ENCODE measurements at regions not wholly inside any gene's neighbourhood (a gene's known extent, or its start where the extent isn't known, plus 50 kb on each side); places are given as distances from the start of the nearest gene placed in this dataset.

DNA sequence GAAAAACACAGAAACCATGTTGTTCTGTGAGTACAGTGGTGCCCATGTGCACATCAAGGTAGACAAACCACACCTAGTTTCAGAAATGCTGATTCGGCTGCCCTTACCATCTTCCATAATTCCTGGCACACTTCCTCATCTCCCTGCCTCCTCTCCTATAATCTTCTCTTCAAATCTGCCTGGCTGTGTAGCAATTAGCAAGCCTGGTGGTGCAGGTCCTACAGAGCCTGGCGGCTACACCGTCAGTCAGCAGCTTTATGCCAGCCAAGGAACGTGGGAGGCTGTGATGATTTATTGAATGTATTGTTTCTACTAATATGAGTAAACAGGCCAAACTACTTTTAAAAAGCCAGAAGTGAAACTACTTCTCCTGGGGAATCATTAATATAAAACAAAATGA, 106.8 kb downstream of the SEMA6D start:
- intact Hi-C loops (cut with DNase I) = no loop called here
- no peak for DNase-seq (ENCODE audit: low spot score)

DNA sequence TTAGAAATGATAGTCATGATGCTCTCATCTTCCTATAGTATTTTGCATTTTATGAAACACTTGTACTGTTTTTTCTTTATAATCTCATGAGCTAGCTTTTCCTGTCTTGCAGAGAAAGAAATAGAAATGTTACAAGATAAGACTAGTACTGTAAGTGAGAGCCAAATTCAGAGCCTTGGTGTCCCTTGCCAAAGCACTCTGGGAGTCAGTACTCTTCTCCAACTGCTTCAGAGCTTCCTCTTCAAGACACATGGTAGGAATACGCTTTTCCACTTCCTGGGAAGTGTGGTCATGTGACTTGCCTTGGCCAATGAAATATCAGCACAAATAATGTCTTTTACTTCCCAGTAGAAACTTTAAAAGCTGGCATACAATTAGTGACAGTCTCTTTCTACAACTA, 112.4 kb downstream of the SEMA6D start:
- intact Hi-C loops (cut with DNase I) = no loop called here
- no peak for DNase-seq (ENCODE audit: low spot score)

DNA sequence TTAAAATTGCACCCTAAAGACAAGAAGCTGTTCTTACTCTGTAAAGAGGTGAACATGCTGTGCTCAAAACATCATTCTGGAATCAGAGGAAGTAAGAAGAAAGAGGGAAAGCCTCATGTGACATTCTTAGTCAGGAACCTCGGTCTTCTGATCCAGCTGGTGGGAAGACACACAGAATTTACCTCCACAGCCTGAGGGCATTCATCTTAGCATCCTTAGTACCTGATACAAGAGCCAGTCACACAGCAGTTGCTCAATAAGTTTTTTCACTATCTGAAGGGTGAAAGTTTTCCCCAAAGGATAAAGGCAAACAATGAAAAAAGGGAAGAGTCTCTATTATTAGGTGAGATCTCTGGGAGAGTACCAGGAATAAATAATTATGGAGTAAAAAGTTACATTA, 116.8 kb downstream of the SEMA6D start:
- DNase-seq (ENCODE audit: low spot score) = no peak
- intact Hi-C loops (cut with DNase I) = no loop called here

DNA sequence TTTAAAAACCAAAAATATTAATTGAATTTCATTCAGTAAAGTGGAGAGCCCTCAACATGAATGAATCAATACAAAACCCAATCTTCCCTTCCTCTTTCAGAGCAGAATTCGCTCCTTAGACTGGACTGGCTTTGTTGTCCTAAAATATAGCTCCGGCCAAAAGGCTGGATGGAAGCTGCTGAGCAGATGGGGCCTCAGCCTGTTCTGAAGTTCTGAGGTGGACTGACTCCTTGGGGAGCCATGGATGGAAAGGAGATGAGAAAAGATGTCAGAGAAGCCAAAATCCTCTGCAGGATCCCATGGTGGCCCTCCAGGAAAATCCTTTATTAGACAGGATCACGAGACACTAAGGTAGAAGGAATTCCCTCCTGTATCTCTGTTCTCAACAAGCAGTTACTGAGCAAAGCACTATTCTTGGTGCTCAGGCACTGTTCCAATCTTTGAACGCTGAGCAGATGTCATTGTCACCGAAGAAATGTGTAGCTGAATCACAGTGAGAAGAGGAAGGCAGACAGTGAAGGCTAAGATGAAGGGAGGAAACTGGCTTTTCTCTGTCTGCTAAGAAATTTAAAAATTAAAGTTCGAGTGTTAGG, 122.0 kb downstream of the SEMA6D start:
- intact Hi-C loops (cut with DNase I) = no loop called here
- no peak for DNase-seq (ENCODE audit: low spot score)

DNA sequence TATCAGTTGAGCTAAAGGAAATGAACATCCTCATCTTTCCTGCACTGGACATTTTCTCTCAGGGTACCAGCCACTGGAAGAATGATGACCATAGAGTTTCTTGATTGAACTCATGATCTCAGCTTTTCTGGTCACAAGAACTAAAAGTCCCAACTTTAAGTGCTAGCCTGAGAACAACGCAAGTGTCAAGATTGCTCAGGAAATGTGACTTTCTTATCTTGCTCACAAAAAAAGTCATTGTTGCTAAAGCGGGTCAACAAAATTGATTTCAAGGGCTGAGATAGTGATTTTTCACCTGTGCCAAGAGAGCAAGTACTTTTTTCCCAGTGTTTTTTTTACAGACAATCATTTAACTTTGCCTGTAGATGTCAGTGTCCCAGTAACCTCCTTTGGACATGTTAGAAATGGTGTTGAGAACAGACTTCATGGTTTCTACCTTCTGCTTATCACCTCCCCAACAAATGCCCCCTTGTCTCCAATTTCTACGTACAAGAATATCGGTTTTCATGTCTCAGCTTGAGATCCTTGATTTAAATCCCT, 125.9 kb downstream of the SEMA6D start:
- no peak for DNase-seq (ENCODE audit: low spot score)
- intact Hi-C loops (cut with DNase I) = no loop called here

DNA sequence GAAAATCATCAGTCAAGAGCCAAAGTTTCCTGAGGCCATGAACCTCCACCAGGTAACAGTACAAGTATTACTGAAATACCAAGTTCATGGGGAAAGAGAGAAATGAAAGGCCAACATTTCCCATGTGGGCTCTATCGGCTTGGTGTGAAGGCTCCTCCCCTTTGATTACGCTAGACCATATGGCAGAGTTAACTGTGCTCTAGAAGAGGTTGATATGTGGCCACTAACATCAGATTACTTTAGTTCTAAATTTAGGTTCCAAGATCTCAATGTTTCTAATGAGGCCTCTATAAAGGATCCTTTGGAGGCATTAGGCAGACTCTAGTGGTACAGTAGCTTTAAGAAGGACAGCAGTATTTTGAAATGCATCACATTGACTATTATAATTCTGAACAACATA, 127.1 kb downstream of the SEMA6D start:
- intact Hi-C loops (cut with DNase I) = no loop called here
- DNase-seq (ENCODE audit: low spot score) = no peak

GRCh38 chr15:47846128-47846868, 129.0 kb downstream of the SEMA6D start:
- intact Hi-C loops (cut with DNase I) = no loop called here
- no peak for DNase-seq (ENCODE audit: low spot score)

GRCh38 chr15:47846876-47847275, 129.6 kb downstream of the SEMA6D start:
- no peak for DNase-seq (ENCODE audit: low spot score)

DNA sequence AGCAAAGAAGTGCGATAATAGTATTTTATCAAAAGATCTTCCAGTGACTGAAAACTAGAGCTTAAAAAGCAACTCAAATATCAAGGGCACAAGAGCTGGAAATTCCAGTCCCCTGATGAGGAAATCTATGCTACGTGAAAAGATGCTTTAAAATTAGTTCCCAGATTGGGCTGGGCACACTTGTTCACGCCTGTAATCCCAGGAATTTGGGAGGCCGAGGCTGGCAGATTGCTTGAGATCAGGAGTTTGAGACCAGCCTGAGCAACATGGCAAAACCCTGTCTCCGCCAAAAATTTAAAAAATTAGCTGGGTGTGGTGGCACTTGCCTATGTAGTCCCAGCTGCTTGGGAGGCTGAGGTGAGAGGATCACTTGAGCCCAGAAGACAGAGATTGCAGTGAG, 138.8 kb downstream of the SEMA6D start:
- intact Hi-C loops (cut with DNase I) = no loop called here
- DNase-seq (ENCODE audit: low spot score) = no peak

More at GRCh38 chr15:47846876-47847275, 129.6 kb downstream of the SEMA6D start:
- intact Hi-C loops (cut with DNase I) = no loop called here

- DNase-seq (ENCODE audit: low spot score) = no peak
- intact Hi-C loops (cut with DNase I) = no loop called here
These were observed 139.9 kb downstream of the SEMA6D start for GRCh38 chr15:47857014-47857775.

DNA sequence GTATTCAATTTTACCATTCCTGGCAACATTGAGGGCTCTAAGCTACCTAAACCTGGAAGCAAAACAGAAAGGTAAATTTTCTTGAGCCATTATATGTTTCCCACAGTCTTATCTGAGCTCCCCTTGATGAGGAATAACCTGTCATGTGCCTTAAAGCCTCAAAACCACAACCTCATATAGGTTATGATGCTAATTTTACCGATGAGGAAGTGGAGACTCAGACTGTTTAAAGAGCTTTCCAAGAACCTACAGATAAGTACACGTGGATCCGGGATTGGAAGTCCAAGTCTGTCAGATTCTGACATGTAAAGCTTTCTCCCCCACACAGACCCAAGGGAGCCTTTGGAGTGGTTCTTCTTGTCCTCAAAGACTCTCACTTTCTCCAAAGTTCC, 140.5 kb downstream of the SEMA6D start:
- intact Hi-C loops (cut with DNase I) = no loop called here

DNA sequence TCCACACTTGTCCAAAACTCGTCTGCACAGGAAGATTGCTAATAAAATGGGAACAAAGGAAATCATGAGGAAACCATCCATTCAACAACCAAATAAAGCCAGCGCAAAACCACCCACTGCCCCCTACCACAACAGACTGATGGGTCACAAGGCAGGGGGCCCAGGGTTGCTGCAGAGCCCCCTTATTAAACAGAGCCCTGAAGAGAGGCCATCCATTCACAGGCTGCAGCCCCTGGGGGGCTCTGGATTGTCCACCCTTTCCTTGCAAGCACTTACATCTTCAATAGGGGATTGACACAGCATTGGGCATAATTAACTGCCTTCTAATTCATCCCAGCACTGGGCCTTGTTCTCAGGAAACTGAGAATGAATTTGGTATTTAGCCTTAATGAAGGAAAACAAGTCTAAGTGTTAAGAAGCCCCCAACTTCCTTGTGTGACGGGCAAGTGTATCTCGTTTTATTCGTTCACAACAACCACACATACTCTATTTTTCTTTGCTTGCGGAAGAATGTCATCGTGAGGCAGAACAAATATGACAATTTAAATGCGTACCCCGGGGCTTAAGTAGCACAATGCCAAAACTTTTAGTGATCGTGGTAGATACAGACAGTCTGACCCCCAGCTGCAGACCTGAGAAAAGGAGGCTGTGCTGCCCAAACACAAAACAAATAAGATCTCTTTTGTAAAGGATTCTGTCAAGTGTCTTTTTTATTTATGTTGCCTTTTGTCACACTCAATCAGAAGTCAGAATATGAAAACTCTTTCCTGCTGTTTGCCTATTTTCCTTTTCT, 144.0 kb downstream of the SEMA6D start:
- intact Hi-C loops (cut with DNase I) = no loop called here
- no peak for DNase-seq (ENCODE audit: low spot score)

More for the DNA sequence above, 140.5 kb downstream of the SEMA6D start:
- DNase-seq (ENCODE audit: low spot score) = no peak

- intact Hi-C loops (cut with DNase I) = no loop called here
- no peak for DNase-seq (ENCODE audit: low spot score)
These were observed 145.1 kb downstream of the SEMA6D start for GRCh38 chr15:47862402-47862801.

- no peak for DNase-seq (ENCODE audit: low spot score)
- intact Hi-C loops (cut with DNase I) = no loop called here
These were observed 149.1 kb downstream of the SEMA6D start for GRCh38 chr15:47866446-47866845.

GRCh38 chr15:47870300-47870955, 153.1 kb downstream of the SEMA6D start:
- intact Hi-C loops (cut with DNase I) = no loop called here
- peak; percentile 74 for DNase-seq (ENCODE audit: low spot score)

- DNase-seq (ENCODE audit: low spot score) = no peak
- intact Hi-C loops (cut with DNase I) = no loop called here
These were observed 153.8 kb downstream of the SEMA6D start for GRCh38 chr15:47870956-47871625.

- intact Hi-C loops (cut with DNase I) = no loop called here
- DNase-seq (ENCODE audit: low spot score) = no peak
These were observed 154.9 kb downstream of the SEMA6D start for GRCh38 chr15:47872208-47872607.

DNA sequence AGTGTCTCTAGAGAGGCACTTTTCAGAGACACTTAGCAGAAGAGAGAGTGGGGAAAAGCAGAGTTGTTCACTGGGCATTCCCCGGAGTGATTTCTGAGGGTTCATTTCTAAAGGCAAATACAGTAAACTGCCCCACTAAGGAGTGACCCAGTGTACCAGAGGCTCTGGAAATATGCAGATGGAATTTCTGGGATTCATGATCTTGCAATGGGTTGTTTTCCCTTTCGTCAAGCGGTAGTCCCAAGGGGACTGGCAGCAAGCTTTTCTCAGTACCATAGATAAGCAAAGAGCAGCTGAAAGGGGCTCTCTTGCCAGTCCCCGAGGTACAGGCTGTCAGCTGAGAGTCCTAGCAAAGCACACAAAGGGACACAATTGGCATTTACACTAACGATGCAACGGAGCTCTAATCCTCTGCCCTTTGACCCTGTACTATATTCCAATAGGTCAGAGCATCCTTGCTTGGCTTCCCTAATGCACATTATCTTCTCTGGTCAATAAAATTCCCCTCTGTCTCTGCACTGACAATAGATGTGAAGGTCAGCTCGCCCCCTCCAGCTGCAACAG, 155.6 kb downstream of the SEMA6D start:
- intact Hi-C loops (cut with DNase I) = no loop called here
- no peak for DNase-seq (ENCODE audit: low spot score)

Measured in posterior vena cava (tissue), 2 donors.